Esophagus squamous epithelium (tissue), 4 donors: ENCODE measurements at regions not wholly inside any gene's neighbourhood (a gene's known extent, or its start where the extent isn't known, plus 50 kb on each side); places are given as distances from the start of the nearest gene placed in this dataset.

Source experiments
- CTCF ChIP-seq, 6 experiments: fragments of 450-650 bp in 4 of 6; fragments of 200-600 bp in 2 of 6; sonication (generic) in 2 of 6; IDR thresholded peaks; one replicate each; pipeline ENCODE4 v1.5.1; 2016 to 2019; ENCODE audit warnings: antibody characterized with exemption in 6 of 6, mild to moderate bottlenecking in 4 of 6, moderate library complexity in 4 of 6
- POLR2A ChIP-seq, 4 donors: fragments of 450-650 bp; IDR thresholded peaks; one replicate each; pipeline ENCODE4 v1.6.1; 2017; ENCODE audit warnings: antibody characterized with exemption in 4 of 4, mild to moderate bottlenecking in 4 of 4, moderate library complexity in 3 of 4

GRCh38 chr12:124201248-124201647 lies 93.6 kb upstream of the RFLNA start:
- TF ChIP-seq POLR2A (IDR thresholded peaks at IDR 0.05), result no peak
- no peak for TF ChIP-seq CTCF (IDR thresholded peaks at IDR 0.05)
